Activated B cell treated with CpG ODN at 0.5 μM for 24 hours (primary cell): ENCODE measurements at regions not wholly inside any gene's neighbourhood (a gene's known extent, or its start where the extent isn't known, plus 50 kb on each side); places are given as distances from the start of the nearest gene placed in this dataset.

ENCODE experiments used
- ATAC-seq: fragments of 200-7000 bp; cut with Tn5 transposase; one replicate; pipeline ENCODE4 v1.10.0; 2021; ENCODE audit warnings: low read depth, mild to moderate bottlenecking, moderate library complexity
- CTCF ChIA-PET: fragments of 350-600 bp; sonication (Branson Sonifier 250); formaldehyde crosslinking; loops from one replicate; lab custom pipeline; 2021; ENCODE audit warnings: antibody characterized with exemption; lab: Charles Lee
- POLR2A ChIA-PET: fragments of 350-600 bp; sonication (Branson Sonifier 250); formaldehyde crosslinking; loops from one replicate; lab custom pipeline; 2021; ENCODE audit warnings: antibody characterized with exemption; lab: Charles Lee
- DNase-seq: peaks from one replicate; pipeline ENCODE4 v3.0.0; 2022
- H3K27ac Mint-ChIP-seq: one replicate; pipeline ENCODE4 v1.8.0; 2020; ENCODE audit warnings: mixed read lengths
- H3K27me3 Mint-ChIP-seq: one replicate; pipeline ENCODE4 v1.8.0; 2021; ENCODE audit warnings: mixed read lengths
- H3K36me3 Mint-ChIP-seq: one replicate; pipeline ENCODE4 v1.8.0; 2021; ENCODE audit warnings: low read depth, mixed read lengths
- H3K4me1 Mint-ChIP-seq: one replicate; pipeline ENCODE4 v1.8.0; 2021; ENCODE audit warnings: mixed read lengths
- H3K4me3 Mint-ChIP-seq: one replicate; pipeline ENCODE4 v1.8.0; 2020; ENCODE audit warnings: mild to moderate bottlenecking, mixed read lengths
- H3K9me3 Mint-ChIP-seq: one replicate; pipeline ENCODE4 v1.8.0; 2020; ENCODE audit warnings: mixed read lengths
- intact Hi-C: fragments of 100-400 bp; cut with micrococcal nuclease; formaldehyde crosslinking; loops from one replicate; pipeline ENCODE4 v1.15.1; 2024
- TF ChIP-seq, protein P1 (sequence below): fragments of 200-600 bp; IDR thresholded peaks from one replicate; pipeline ENCODE4 v1.8.0; 2022; ENCODE audit warnings: antibody characterized with exemption, mild to moderate bottlenecking

- intact Hi-C loops = no loop called here
- no peaks in the 10 kb centered on the region for H3K4me1 Mint-ChIP-seq
- no peaks in the 10 kb centered on the region for H3K36me3 Mint-ChIP-seq
- TF ChIP-seq, protein P1, sequence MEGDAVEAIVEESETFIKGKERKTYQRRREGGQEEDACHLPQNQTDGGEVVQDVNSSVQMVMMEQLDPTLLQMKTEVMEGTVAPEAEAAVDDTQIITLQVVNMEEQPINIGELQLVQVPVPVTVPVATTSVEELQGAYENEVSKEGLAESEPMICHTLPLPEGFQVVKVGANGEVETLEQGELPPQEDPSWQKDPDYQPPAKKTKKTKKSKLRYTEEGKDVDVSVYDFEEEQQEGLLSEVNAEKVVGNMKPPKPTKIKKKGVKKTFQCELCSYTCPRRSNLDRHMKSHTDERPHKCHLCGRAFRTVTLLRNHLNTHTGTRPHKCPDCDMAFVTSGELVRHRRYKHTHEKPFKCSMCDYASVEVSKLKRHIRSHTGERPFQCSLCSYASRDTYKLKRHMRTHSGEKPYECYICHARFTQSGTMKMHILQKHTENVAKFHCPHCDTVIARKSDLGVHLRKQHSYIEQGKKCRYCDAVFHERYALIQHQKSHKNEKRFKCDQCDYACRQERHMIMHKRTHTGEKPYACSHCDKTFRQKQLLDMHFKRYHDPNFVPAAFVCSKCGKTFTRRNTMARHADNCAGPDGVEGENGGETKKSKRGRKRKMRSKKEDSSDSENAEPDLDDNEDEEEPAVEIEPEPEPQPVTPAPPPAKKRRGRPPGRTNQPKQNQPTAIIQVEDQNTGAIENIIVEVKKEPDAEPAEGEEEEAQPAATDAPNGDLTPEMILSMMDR = no peak
- peaks cover 2% of the 10 kb centered on the region for H3K9me3 Mint-ChIP-seq
- POLR2A ChIA-PET = no interaction called here
- H3K4me3 Mint-ChIP-seq = no peak overlapping the region
- H3K27me3 Mint-ChIP-seq = peaks cover 12% of the 10 kb centered on the region
- H3K27ac Mint-ChIP-seq = no peak overlapping the region
- ATAC-seq (no peak), DNase-seq (no peak)
- CTCF ChIA-PET = no interaction called here
Measured at GRCh38 chr9:135196474-135196873, 109.0 kb downstream of the OLFM1 start.

DNA sequence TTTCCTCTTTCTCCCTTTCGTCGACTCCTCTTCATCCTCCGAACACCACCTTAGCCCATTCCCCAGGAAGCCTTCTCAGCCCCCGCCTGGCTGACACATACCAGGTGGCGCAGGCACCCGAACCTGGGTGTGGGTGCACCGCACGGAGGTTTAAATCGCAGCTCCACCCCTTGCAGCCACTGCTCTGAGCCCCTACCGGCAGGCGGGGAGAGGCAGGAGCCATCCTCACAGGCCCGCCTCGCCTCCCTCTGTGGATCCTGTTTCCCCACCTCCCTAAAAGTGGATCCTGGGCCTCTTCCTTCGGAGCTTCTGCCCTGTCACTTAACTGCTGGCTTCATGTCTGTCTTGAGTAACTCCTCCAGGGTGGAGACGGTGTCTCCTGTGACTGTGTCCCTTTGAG, 110.7 kb downstream of the OLFM1 start:
- Mint-ChIP-seq H3K27ac (no peak overlapping the region), H3K4me1 (no peaks in the 10 kb centered on the region), H3K27me3 (peaks cover 11% of the 10 kb centered on the region), H3K4me3 (no peak overlapping the region), H3K9me3 (peaks cover 2% of the 10 kb centered on the region), H3K36me3 (no peaks in the 10 kb centered on the region)
- intact Hi-C loops = no loop called here
- ATAC-seq (no peak), DNase-seq (no peak)
- ChIA-PET POLR2A (no interaction called here), CTCF (no interaction called here)
- TF ChIP-seq, protein P1 = no peak

- ChIA-PET POLR2A (no interaction called here), CTCF (no interaction called here)
- H3K27ac Mint-ChIP-seq = no peak overlapping the region
- no peak for DNase-seq
- intact Hi-C loops = no loop called here
- ATAC-seq = no peak
- TF ChIP-seq, protein P1 = no peak
- no peaks in the 10 kb centered on the region for H3K36me3 Mint-ChIP-seq
- peaks cover 8% of the 10 kb centered on the region for H3K27me3 Mint-ChIP-seq
- peaks cover 2% of the 10 kb centered on the region for H3K9me3 Mint-ChIP-seq
- no peaks in the 10 kb centered on the region for H3K4me1 Mint-ChIP-seq
- H3K4me3 Mint-ChIP-seq = no peak overlapping the region
Measured at GRCh38 chr9:135198586-135199285, 111.3 kb downstream of the OLFM1 start.

DNA sequence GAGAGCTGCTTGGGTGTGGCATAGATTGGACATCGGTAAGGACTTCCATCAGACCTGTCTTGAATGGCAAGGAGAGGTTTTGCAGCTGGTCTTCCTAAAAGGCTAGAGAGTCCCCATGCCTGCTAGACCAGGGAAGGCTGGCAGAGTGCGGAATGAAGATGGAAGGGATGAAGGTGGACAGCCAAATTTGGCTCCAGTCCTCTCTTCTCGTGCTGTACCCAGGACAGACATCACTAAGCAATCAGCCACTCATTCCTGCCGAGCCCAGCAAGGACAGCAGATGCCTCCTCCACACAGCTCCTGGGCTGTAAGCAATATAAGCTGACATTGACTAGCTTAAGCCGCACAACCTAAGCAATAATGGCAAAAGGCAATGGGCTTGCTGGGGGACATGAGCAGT, 112.0 kb downstream of the OLFM1 start:
- Mint-ChIP-seq H3K36me3 (no peaks in the 10 kb centered on the region), H3K4me1 (no peaks in the 10 kb centered on the region), H3K4me3 (no peak overlapping the region), H3K27ac (no peak overlapping the region), H3K9me3 (peaks cover 2% of the 10 kb centered on the region), H3K27me3 (peaks cover 8% of the 10 kb centered on the region)
- TF ChIP-seq, protein P1 = no peak
- CTCF ChIA-PET = no interaction called here
- POLR2A ChIA-PET = no interaction called here
- DNase-seq (no peak), ATAC-seq (no peak)
- intact Hi-C loops = no loop called here

- CTCF ChIA-PET = no interaction called here
- TF ChIP-seq, protein P1 = no peak
- H3K36me3 Mint-ChIP-seq = no peaks in the 10 kb centered on the region
Measured at GRCh38 chr9:135201711-135202110, 114.2 kb downstream of the OLFM1 start.

More at GRCh38 chr9:135201711-135202110, 114.2 kb downstream of the OLFM1 start:
- intact Hi-C loops = no loop called here
- Mint-ChIP-seq H3K4me3 (no peak overlapping the region), H3K27me3 (peaks cover 8% of the 10 kb centered on the region), H3K9me3 (peaks cover 2% of the 10 kb centered on the region), H3K27ac (no peak overlapping the region), H3K4me1 (no peaks in the 10 kb centered on the region)
- ATAC-seq = no peak
- POLR2A ChIA-PET = interaction anchor here (0.6 kb wide), 1 partner anchor 18 kb away, joined by 5 read pairs; no protein-coding TSS in a partner anchor
- no peak for DNase-seq
